HEK293T (cell line): ENCODE measurements at regions not wholly inside any gene's neighbourhood (a gene's known extent, or its start where the extent isn't known, plus 50 kb on each side); places are given as distances from the start of the nearest gene placed in this dataset.

Source experiments
- CTCF ChIA-PET: fragments of 350-600 bp; formaldehyde crosslinking; extraction: SDS; loops from one replicate; lab custom pipeline; 2021; ENCODE audit warnings: antibody characterized with exemption, inconsistent platforms; lab: Yijun Ruan, JAX
- POLR2A ChIA-PET: fragments of 350-600 bp; formaldehyde crosslinking; extraction: SDS; loops from one replicate; lab custom pipeline; 2020; ENCODE audit warnings: antibody characterized with exemption, inconsistent platforms; lab: Yijun Ruan, JAX
- DNase-seq: peaks from one replicate; pipeline ENCODE4 v3.0.0; 2012; ENCODE audit warnings: mixed read lengths; ENCODE audit errors: extremely low spot score
- ARNT ChIP-seq: fragments of 450-650 bp; IDR thresholded peaks from 2 replicates; pipeline ENCODE4 v1.6.1; 2017; ENCODE audit warnings: mild to moderate bottlenecking
- BHLHE40 ChIP-seq: fragments of 450-650 bp; IDR thresholded peaks from 2 replicates; pipeline ENCODE4 v1.6.1; 2016; ENCODE audit warnings: mild to moderate bottlenecking, moderate library complexity, borderline replicate concordance
- CTBP1 ChIP-seq: fragments of 450-650 bp; IDR thresholded peaks from 2 replicates; pipeline ENCODE4 v1.6.1; 2016; ENCODE audit warnings: borderline replicate concordance
- ELF4 ChIP-seq: fragments of 450-650 bp; IDR thresholded peaks from 2 replicates; pipeline ENCODE4 v1.6.1; 2017; ENCODE audit warnings: antibody characterized with exemption
- FOXA1 ChIP-seq: fragments of 450-650 bp; IDR thresholded peaks from 2 replicates; pipeline ENCODE4 v1.6.1; 2016; ENCODE audit warnings: mild to moderate bottlenecking
- FOXK2 ChIP-seq: fragments of 450-650 bp; IDR thresholded peaks from 2 replicates; pipeline ENCODE4 v1.6.1; 2016; ENCODE audit warnings: mild to moderate bottlenecking
- FOXM1 ChIP-seq: fragments of 450-650 bp; IDR thresholded peaks from 2 replicates; pipeline ENCODE4 v1.6.1; 2017; ENCODE audit warnings: mild to moderate bottlenecking, borderline replicate concordance
- HDGF ChIP-seq: fragments of 450-650 bp; IDR thresholded peaks from 2 replicates; pipeline ENCODE4 v1.6.1; 2017; ENCODE audit warnings: antibody characterized with exemption, borderline replicate concordance
- L3MBTL2 ChIP-seq: fragments of 450-650 bp; conservative IDR thresholded peaks from 2 replicates; pipeline ENCODE4 v1.6.1; 2016; ENCODE audit warnings: mild to moderate bottlenecking
- LEF1 ChIP-seq: fragments of 450-650 bp; IDR thresholded peaks from 2 replicates; pipeline ENCODE4 v1.6.1; 2017; ENCODE audit warnings: mild to moderate bottlenecking, borderline replicate concordance
- NFRKB ChIP-seq: fragments of 450-650 bp; IDR thresholded peaks from 2 replicates; pipeline ENCODE4 v1.6.1; 2016; ENCODE audit warnings: mild to moderate bottlenecking, moderate library complexity
- SP1 ChIP-seq: fragments of 450-650 bp; IDR thresholded peaks from 2 replicates; pipeline ENCODE4 v1.6.1; 2017
- SUZ12 ChIP-seq: fragments of 450-650 bp; IDR thresholded peaks from 2 replicates; pipeline ENCODE4 v1.6.1; 2016; ENCODE audit warnings: mild to moderate bottlenecking
- TARDBP ChIP-seq: fragments of 450-650 bp; IDR thresholded peaks from 2 replicates; pipeline ENCODE4 v1.6.1; 2016
- ZNF384 ChIP-seq: fragments of 450-650 bp; IDR thresholded peaks from 2 replicates; pipeline ENCODE4 v1.6.1; 2016
- TF ChIP-seq, protein P1 (sequence below): fragments of 450-650 bp; IDR thresholded peaks from 2 replicates; pipeline ENCODE4 v1.6.1; 2016

DNA sequence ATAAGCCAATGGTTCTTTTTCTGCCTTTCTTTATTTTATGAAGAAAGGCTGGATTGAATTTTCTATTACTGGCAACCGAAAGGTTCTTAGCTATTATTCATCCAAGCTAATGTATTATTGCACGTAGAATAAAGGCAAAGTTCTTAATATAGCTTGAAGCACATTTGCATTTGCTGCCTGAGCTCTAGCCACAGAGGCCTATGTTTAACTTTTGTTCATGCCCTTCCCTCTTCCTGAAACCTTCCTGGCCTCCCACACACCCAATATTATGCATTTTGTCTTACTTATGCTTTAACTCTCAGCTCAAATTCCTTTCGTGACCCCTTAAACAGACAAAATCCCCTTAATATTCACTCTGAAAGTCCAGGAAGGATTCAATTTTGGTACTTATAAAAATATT, 71.0 kb upstream of the ZNF280D start:
- ChIA-PET POLR2A (no interaction called here), CTCF (no interaction called here)
- DNase-seq, result no peak
- TF ChIP-seq BHLHE40 (no peak), ZNF384 (no peak), L3MBTL2 (no peak), ARNT (no peak), TARDBP (no peak), LEF1 (no peak)

DNA sequence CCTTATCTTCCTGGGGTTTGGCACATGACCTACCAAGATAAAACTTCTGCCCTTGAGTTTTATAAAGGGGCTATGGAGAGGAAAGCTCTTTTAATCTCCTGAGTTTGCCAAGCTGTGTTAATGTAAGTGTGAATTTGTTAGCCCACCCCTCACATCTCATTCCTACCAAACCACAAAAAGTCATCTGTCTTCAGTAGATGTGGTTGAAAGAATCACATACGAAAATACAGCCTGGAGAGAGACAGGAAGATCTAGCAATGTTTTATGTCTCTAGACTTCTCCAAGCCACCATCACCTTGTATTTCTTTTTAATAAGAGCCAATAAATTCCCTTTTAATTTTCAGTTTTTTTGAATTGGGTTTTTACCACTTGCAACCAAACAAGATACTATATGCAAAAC, 68.9 kb upstream of the ZNF280D start:
- ChIA-PET POLR2A (no interaction called here), CTCF (no interaction called here)
- TF ChIP-seq SUZ12, result no peak
- no peak for TF ChIP-seq HDGF
- no peak for TF ChIP-seq BHLHE40
- TF ChIP-seq FOXK2, result no peak
- TF ChIP-seq, protein P1, sequence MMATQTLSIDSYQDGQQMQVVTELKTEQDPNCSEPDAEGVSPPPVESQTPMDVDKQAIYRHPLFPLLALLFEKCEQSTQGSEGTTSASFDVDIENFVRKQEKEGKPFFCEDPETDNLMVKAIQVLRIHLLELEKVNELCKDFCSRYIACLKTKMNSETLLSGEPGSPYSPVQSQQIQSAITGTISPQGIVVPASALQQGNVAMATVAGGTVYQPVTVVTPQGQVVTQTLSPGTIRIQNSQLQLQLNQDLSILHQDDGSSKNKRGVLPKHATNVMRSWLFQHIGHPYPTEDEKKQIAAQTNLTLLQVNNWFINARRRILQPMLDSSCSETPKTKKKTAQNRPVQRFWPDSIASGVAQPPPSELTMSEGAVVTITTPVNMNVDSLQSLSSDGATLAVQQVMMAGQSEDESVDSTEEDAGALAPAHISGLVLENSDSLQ, result no peak
- no peak for TF ChIP-seq NFRKB
- no peak for TF ChIP-seq TARDBP
- TF ChIP-seq L3MBTL2, result no peak
- TF ChIP-seq CTBP1, result no peak
- no peak for TF ChIP-seq ZNF384
- TF ChIP-seq LEF1, result no peak
- TF ChIP-seq FOXA1, result no peak
- TF ChIP-seq SP1, result no peak
- no peak for TF ChIP-seq ARNT
- no peak for TF ChIP-seq ELF4
- TF ChIP-seq FOXM1, result no peak

DNA sequence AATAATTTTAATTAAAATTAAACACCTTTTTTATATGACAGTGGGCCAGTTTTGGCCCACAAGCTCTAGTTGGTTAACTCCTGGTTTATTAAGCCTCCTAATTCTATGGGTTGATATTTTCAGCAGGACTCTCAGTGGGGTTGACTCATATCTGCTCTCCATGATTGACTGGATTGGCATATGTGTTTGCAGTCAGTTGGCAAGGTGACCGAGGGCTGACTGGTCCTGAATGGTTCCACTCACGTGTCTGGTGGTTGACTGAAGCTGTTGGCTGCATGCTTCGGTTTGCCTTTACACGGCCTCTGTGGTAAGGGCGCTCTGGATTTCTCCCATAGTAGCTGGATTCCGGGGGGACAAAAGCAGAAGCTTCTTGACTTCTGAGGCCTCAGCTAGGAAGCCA, 65.3 kb upstream of the ZNF280D start:
- ChIA-PET POLR2A (no interaction called here), CTCF (no interaction called here)
- TF ChIP-seq FOXA1 (no peak), NFRKB (no peak), SUZ12 (no peak), ZNF384 (no peak), L3MBTL2 (no peak), SP1 (no peak), HDGF (no peak), ARNT (no peak)
- DNase-seq, result no peak

More for the DNA sequence above, 68.9 kb upstream of the ZNF280D start:
- no peak for DNase-seq

DNA sequence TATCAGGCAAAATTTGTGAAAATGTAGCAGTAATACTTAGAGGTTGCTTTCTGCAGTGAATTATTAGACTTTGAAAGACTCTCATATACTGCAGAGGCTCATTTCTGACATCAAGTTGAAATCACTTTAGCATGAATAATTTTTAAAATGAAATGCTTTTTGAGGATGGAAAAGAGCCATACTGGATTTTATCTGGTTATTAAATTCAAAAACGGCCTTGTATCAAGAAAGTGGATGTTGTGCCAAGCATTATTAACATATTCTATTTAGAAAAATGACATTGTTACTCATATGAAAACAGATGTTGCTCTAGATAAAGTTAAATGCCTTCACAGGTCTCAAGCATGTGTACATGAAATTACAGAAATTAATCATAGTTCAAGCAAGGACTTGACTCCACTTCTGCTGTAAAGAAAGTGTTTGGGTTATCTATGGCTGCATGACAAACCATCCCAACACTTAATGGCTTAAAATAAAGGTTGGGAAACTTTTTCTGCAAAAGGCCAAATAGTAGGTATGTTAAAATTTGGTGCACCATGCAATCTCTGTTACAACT, 64.5 kb upstream of the ZNF280D start:
- no peak for DNase-seq
- TF ChIP-seq SP1 (no peak), CTBP1 (no peak), ZNF384 (no peak), ARNT (no peak), HDGF (no peak), NFRKB (no peak), BHLHE40 (no peak), LEF1 (no peak), FOXA1 (no peak), FOXK2 (no peak), SUZ12 (no peak), FOXM1 (no peak)
- TF ChIP-seq, protein P1, result no peak
- ChIA-PET CTCF (interaction anchor here (0.6 kb wide), 1 partner anchor 601 kb away, joined by 3 read pairs; no protein-coding TSS in a partner anchor), POLR2A (no interaction called here)

DNA sequence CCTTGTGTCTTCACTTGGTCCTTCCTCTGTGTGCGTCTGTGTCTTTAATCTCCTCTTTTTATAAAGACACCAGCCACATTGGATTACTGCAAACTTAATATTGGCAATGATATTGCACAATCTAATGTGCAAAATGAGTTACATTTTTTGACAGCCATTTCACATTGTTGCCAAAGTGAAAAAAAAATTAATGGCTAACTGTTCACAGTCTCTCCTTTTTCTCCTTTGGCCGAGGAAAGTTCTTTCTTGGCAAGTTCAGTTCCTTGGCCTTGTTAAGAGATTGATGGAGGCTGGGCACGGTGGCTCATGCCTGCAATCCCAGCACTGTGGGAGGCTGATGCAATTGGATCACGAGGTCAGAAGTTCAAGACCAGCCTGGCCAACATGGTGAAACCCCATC, 62.2 kb upstream of the ZNF280D start:
- CTCF ChIA-PET, result no interaction called here
- POLR2A ChIA-PET, result no interaction called here
- TF ChIP-seq TARDBP (no peak), LEF1 (no peak), HDGF (no peak), FOXA1 (no peak)
- no peak for DNase-seq

DNA sequence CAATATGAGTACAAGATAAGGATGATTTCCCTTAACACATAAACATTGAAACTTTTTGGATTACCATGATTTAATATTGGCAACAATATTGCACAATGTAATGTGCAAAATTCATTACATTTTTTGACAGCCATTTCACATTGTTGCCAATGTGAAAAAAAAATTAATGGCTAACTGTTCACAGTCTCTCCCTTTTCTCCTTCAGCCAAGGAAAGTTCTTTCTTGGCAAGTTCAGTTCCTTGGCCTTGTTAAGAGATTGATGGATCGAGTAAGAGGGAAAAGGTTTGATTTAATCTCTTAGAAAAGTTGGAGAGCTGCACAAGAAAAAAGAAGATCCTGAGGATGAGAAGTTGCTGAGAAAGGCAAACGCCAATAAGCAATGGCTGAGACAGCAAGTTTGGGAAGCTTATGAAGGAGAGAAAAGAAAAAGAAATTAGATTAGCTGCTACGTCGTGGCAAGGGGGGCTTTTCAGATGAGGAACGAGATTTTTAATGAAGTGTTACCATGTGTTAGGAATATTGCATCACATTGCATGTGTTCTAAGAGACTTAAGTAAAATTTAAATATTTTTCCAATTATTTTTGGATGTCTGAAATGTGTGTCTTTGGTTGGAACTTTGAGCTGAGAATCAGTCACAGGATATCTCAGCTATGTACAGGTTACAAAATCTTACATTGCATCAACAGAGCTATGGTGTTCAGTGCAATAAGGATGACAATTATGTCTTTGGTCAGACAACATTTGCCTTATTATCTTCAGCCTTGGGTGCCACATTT, 61.4 kb upstream of the ZNF280D start:
- DNase-seq, result no peak
- TF ChIP-seq NFRKB, result no peak
- no peak for TF ChIP-seq BHLHE40
- no peak for TF ChIP-seq SP1
- TF ChIP-seq FOXA1, result no peak
- TF ChIP-seq CTBP1, result no peak
- no peak for TF ChIP-seq ARNT
- TF ChIP-seq ELF4, result no peak
- ChIA-PET POLR2A (no interaction called here), CTCF (no interaction called here)

DNA sequence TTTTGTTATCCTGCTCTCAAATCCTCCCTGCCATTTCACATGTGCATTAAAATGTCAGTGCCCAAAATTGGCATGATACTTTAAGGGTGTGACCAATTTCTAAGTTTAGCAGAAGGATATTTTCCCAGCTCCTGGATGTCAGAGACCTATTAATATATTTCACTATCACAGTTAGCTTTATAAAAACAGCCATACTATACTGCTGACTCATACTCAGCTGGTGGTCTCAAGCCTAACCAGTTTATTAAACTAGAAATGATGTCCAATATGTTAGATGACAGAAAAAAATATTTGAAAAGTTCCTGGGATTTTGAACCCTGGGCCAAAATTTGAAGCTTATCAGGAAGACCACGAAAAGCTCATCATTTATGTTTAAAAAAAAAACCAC, 60.9 kb upstream of the ZNF280D start:
- TF ChIP-seq FOXA1 (no peak), FOXM1 (no peak), NFRKB (no peak), TARDBP (no peak), BHLHE40 (no peak), ARNT (no peak), SUZ12 (no peak), L3MBTL2 (no peak), ZNF384 (no peak), ELF4 (no peak), LEF1 (no peak), SP1 (no peak), FOXK2 (no peak), HDGF (no peak)
- TF ChIP-seq, protein P1, result no peak
- no peak for DNase-seq
- ChIA-PET CTCF (no interaction called here), POLR2A (no interaction called here)
